GM12878 (cell line): ENCODE measurements at regions not wholly inside any gene's neighbourhood (a gene's known extent, or its start where the extent isn't known, plus 50 kb on each side); places are given as distances from the start of the nearest gene placed in this dataset.

Experiments
- ATAC-seq: fragments of 200-7000 bp; cut with Tn5 transposase; 3 replicates; pipeline ENCODE4 v1.9.1; 2020; ENCODE audit warnings: mild to moderate bottlenecking, moderate library complexity
- BruUV-seq: library from RNA; stranded (reverse); fragments of 400-500 nt; replicated peaks from 2 replicates; lab custom pipeline; 2021; lab: Mats Ljungman, UMichigan
- CTCF ChIA-PET: fragments of 300-600 bp; sonication (Branson Sonifier 250); formaldehyde crosslinking; extraction: SDS; loops from one replicate; lab custom pipeline; 2021; ENCODE audit warnings: inconsistent platforms; lab: Yijun Ruan, JAX
- POLR2A ChIA-PET: fragments of 350-600 bp; formaldehyde crosslinking; extraction: SDS; loops from one replicate; lab custom pipeline; 2021; ENCODE audit warnings: inconsistent platforms; lab: Charles Lee
- RAD21 ChIA-PET: fragments of 300-600 bp; sonication (Branson Sonifier 250); formaldehyde crosslinking; loops from one replicate; lab custom pipeline; 2023; ENCODE audit warnings: antibody characterized with exemption; ENCODE audit not compliant: unreplicated experiment; lab: Charles Lee
- SMC1A ChIA-PET: fragments of 300-600 bp; sonication (Branson Sonifier 250); formaldehyde crosslinking; loops from one replicate; lab custom pipeline; 2023; ENCODE audit not compliant: unreplicated experiment, uncharacterized antibody; lab: Charles Lee
- DNase-seq: peaks from one replicate; pipeline ENCODE4 v3.0.0-alpha.2; 2011; ENCODE audit warnings: low read depth, low spot score
- FAIRE-seq: peaks from 3 replicates; lab custom pipeline; 2011; peaks lifted over from hg19 to GRCh38; lab: Jason Lieb, UNC
- H2AFZ ChIP-seq: 2 replicates; pipeline ENCODE4 v1.6.0; 2011; ENCODE audit warnings: low read depth, low read length, control low read depth; ENCODE audit not compliant: control insufficient read depth
- H3K27ac ChIP-seq: 2 replicates; pipeline ENCODE4 v1.5.1; 2011; ENCODE audit warnings: control low read depth; ENCODE audit not compliant: control insufficient read depth, insufficient read depth
- H3K27me3 ChIP-seq, 2 experiments: replicated peaks in 1 of 2; 2 replicates each; pipeline versions ENCODE4 v1.6.0 to v1.6.1; 2011; ENCODE audit warnings: low read length in 1 of 2; ENCODE audit not compliant: control insufficient read depth in 2 of 2, insufficient read depth in 2 of 2
- H3K36me3 ChIP-seq, 2 experiments: 2 replicates each; pipeline ENCODE4 v1.5.1; 2011; ENCODE audit warnings: low read length in 1 of 2; ENCODE audit not compliant: control insufficient read depth in 2 of 2, insufficient read depth in 2 of 2
- H3K4me1 ChIP-seq: 2 replicates; pipeline ENCODE4 v1.6.1; 2011; ENCODE audit warnings: mild to moderate bottlenecking, low read length, moderate library complexity, mixed read lengths; ENCODE audit not compliant: control insufficient read depth, insufficient read depth
- H3K4me2 ChIP-seq: 2 replicates; pipeline ENCODE4 v1.6.0; 2011; ENCODE audit warnings: control low read depth; ENCODE audit not compliant: control insufficient read depth, insufficient read depth
- H3K4me3 ChIP-seq: fragments of 200-600 bp; sonication (generic); 2 replicates; pipeline ENCODE4 v1.5.1; 2016
- H3K79me2 ChIP-seq: 2 replicates; pipeline ENCODE4 v1.6.0; 2011; ENCODE audit warnings: low read length; ENCODE audit not compliant: control insufficient read depth, insufficient read depth
- H3K9ac ChIP-seq: 2 replicates; pipeline ENCODE4 v1.8.0; 2011; ENCODE audit warnings: low read length, control low read depth, mixed read lengths; ENCODE audit not compliant: control insufficient read depth, insufficient read depth
- H3K9me3 ChIP-seq: replicated peaks from 3 replicates; pipeline ENCODE4 v1.5.1; 2011; ENCODE audit warnings: mild to moderate bottlenecking, low read length; ENCODE audit not compliant: control insufficient read depth, insufficient read depth
- H4K20me1 ChIP-seq: 2 replicates; pipeline ENCODE4 v1.6.0; 2011; ENCODE audit not compliant: control insufficient read depth, insufficient read depth
- CHD4 ChIP-seq: fragments of 200-600 bp; sonication (generic); IDR thresholded peaks from 2 replicates; pipeline ENCODE4 v1.6.1; 2016; ENCODE audit warnings: mild to moderate bottlenecking
- CTCF ChIP-seq, 3 experiments: IDR thresholded peaks in 2 of 3; conservative IDR thresholded peaks in 1 of 3; 2 replicates each; pipeline ENCODE4 v1.5.1; 2011; ENCODE audit warnings: low read depth in 3 of 3, low read length in 3 of 3, mild to moderate bottlenecking in 3 of 3, control low read depth in 2 of 3, moderate library complexity in 2 of 3, inconsistent platforms in 1 of 3, mixed read lengths in 1 of 3; ENCODE audit not compliant: control insufficient read depth in 2 of 3, insufficient read depth in 1 of 3; ENCODE audit errors: extremely low read depth in 1 of 3
- MEF2B ChIP-seq: fragments of 450-650 bp; IDR thresholded peaks from 2 replicates; pipeline ENCODE4 v1.6.1; 2018; ENCODE audit warnings: mild to moderate bottlenecking, moderate library complexity; ENCODE audit not compliant: partially characterized antibody, poor library complexity, severe bottlenecking
- NR2F1 ChIP-seq: fragments of 450-650 bp; conservative IDR thresholded peaks from 2 replicates; pipeline ENCODE4 v1.6.1; 2017; ENCODE audit warnings: mild to moderate bottlenecking
- SIX5 ChIP-seq: IDR thresholded peaks from 2 replicates; pipeline ENCODE4 v1.6.1; 2011; ENCODE audit warnings: mild to moderate bottlenecking, low read depth, low read length, moderate library complexity; ENCODE audit not compliant: severe bottlenecking
- SMAD5 ChIP-seq: IDR thresholded peaks from 2 replicates; pipeline ENCODE4 v1.6.1; 2016; ENCODE audit warnings: antibody characterized with exemption, low read depth
- SMC3 ChIP-seq: IDR thresholded peaks from 2 replicates; pipeline ENCODE4 v1.6.1; 2011; ENCODE audit warnings: low read length, improper control_type of control experiment, borderline replicate concordance
- whole genome bisulfite sequencing: methylation state at CpG from one replicate; pipeline ENCODE4 v1.1.6; 2016; ENCODE audit warnings: low lambda C conversion rate; ENCODE audit not compliant: insufficient replicate concordance, insufficient coverage; ENCODE audit errors: missing lambda C conversion rate; 5-methylcytosine and 5-hydroxymethylcytosine counted together
- in situ Hi-C: fragments of 300-500 bp; cut with MboI; formaldehyde crosslinking; loops from 9 replicates; pipeline ENCODE4 v1.14.3; 2018; ENCODE audit warnings: mixed read lengths
- intact Hi-C: fragments of 100-400 bp; cut with micrococcal nuclease; formaldehyde crosslinking; loops from one replicate; pipeline ENCODE4 v1.14.2; 2022; ENCODE audit not compliant: unreplicated experiment
- TF ChIP-seq, protein P1 (sequence below): fragments of 450-650 bp; IDR thresholded peaks from 2 replicates; pipeline ENCODE4 v1.6.1; 2018; ENCODE audit warnings: borderline replicate concordance, mild to moderate bottlenecking; ENCODE audit not compliant: partially characterized antibody

DNA sequence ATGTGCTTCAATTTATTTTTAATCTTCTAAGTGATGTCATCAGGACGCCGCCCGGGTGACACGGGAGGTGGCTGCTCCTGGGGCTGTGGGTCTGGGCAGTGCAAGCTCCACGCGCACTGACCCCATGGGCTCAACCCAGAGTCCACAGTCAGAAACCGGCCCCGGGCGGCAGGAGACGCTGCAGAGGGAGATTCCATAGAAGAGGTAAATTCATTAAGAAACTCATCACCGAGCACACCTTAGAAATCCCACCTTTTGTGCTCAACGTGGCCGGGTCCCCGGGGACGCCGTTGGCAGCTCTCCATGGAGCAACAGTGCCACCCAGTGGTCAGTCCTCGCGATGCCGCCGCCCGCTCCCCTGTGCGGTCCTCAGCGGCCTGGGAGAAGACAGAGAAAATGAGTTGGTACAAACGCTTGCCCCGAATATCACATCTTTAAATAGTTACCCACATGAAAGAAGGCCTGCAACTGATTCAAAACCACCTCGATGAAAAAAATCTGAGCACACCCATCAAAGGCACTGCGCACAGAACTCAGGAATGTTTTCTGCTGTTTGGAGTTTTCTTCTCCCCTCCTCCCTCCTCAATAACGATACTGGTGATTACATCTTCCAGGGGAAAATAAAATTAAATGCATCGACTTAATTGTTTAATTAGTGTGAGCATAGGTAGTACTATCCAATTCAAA is 92.6 kb downstream of the CMPK2 start (continued):
- TF ChIP-seq SMC3 (peak; percentile 89), CTCF (IDR thresholded peaks at IDR 0.05 in 2 of 3, conservative IDR thresholded peaks at IDR 0.05 in 1 of 3; ENCODE audit: control insufficient read depth in 2 of 3, extremely low read depth in 1 of 3, insufficient read depth in 1 of 3, low read depth in 3 of 3, low read length in 3 of 3) (peak; percentile 89 to 95 (median 90))
- TF ChIP-seq, protein P1, sequence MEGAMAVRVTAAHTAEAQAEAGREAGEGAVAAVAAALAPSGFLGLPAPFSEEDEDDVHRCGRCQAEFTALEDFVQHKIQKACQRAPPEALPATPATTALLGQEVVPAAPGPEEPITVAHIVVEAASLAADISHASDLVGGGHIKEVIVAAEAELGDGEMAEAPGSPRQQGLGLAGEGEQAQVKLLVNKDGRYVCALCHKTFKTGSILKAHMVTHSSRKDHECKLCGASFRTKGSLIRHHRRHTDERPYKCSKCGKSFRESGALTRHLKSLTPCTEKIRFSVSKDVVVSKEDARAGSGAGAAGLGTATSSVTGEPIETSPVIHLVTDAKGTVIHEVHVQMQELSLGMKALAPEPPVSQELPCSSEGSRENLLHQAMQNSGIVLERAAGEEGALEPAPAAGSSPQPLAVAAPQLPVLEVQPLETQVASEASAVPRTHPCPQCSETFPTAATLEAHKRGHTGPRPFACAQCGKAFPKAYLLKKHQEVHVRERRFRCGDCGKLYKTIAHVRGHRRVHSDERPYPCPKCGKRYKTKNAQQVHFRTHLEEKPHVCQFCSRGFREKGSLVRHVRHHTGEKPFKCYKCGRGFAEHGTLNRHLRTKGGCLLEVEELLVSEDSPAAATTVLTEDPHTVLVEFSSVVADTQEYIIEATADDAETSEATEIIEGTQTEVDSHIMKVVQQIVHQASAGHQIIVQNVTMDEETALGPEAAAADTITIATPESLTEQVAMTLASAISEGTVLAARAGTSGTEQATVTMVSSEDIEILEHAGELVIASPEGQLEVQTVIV, result no peak

DNA sequence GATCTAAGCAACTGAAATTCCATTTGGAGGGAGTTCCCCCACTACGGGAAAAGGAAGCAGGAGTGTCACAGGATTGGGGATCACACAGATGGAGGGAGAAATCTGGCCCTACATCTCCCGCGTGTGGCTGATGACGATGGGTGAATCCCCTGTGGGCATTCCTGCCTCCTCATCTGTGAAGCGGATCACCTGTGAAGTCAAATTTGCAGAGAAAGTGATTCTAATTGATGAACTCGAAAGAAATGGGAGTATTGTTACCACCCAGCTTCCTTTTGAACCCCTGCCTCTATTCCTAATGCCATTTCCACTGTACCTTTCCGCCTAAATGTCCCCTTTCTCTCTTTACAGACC is 92.0 kb downstream of the CMPK2 start:
- Histone ChIP-seq H3K4me3 (no peak overlapping the region), H3K9me3 (no peaks in the 10 kb centered on the region), H3K9ac (no peak overlapping the region), H3K27ac (no peak overlapping the region), H3K79me2 (no peaks in the 10 kb centered on the region), H3K27me3 (peaks cover 0 to 2% of the 10 kb centered on the region in 2 experiments; a peak in 1 of 4 replicates), H3K4me2 (no peak overlapping the region), H4K20me1 (no peaks in the 10 kb centered on the region), H3K36me3 (no peaks in the 10 kb centered on the region), H3K4me1 (no peaks in the 10 kb centered on the region), H2AFZ (no peak overlapping the region)
- 0% methylated on average over 6 of the region's 7 CpGs for WGBS
- ChIA-PET CTCF (interaction anchor here (1.2 to 1.8 kb wide), 3 partner anchors 9 to 1482 kb away, joined by 3 to 4 read pairs (median 3); no protein-coding TSS in a partner anchor), RAD21 (no interaction called here), SMC1A (no interaction called here), POLR2A (no interaction called here)
- intact Hi-C loops, result loop anchor here (2.0 to 10.0 kb wide), 4 partner anchors 421 to 1481 kb away; no protein-coding TSS in a partner anchor
- TF ChIP-seq MEF2B, result no peak
- no peak for TF ChIP-seq SIX5
- no peak for TF ChIP-seq CTCF (IDR thresholded peaks at IDR 0.05 in 2 of 3, conservative IDR thresholded peaks at IDR 0.05 in 1 of 3; ENCODE audit: control insufficient read depth in 2 of 3, extremely low read depth in 1 of 3, insufficient read depth in 1 of 3, low read depth in 3 of 3, low read length in 3 of 3)
- no peak for TF ChIP-seq NR2F1
- TF ChIP-seq SMAD5, result no peak
- no peak for TF ChIP-seq CHD4
- in situ Hi-C loops, result no loop called here
- no peak for DNase-seq
- BruUV-seq, result no TSS peak
- ATAC-seq, result no peak
- FAIRE-seq, result no peak
